H9 (cell line): ENCODE measurements at regions not wholly inside any gene's neighbourhood (a gene's known extent, or its start where the extent isn't known, plus 50 kb on each side); places are given as distances from the start of the nearest gene placed in this dataset.

Source experiments
- DNase-seq: peaks from one replicate; pipeline ENCODE4 v3.0.0-alpha.2; 2017
- H2AFZ ChIP-seq: one replicate; pipeline ENCODE4 v1.6.1; 2013; ENCODE audit warnings: mild to moderate bottlenecking, low read length, control low read depth, moderate library complexity
- H2AK5ac ChIP-seq: 2 replicates; pipeline ENCODE4 v1.6.1; 2013; ENCODE audit warnings: low read length, control low read depth, mixed read lengths; ENCODE audit not compliant: insufficient read length
- H2BK120ac ChIP-seq: one replicate; pipeline ENCODE4 v1.6.1; 2013; ENCODE audit warnings: low read depth, mild to moderate bottlenecking, low read length, control low read depth, inconsistent platforms; ENCODE audit not compliant: poor library complexity, severe bottlenecking
- H2BK12ac ChIP-seq: 2 replicates; pipeline ENCODE4 v1.6.1; 2013; ENCODE audit warnings: low read length, control low read depth, mixed read lengths, low read depth; ENCODE audit not compliant: insufficient read length
- H2BK15ac ChIP-seq: 2 replicates; pipeline ENCODE4 v1.6.1; 2013; ENCODE audit warnings: low read depth, low read length, control low read depth
- H2BK20ac ChIP-seq: one replicate; pipeline ENCODE4 v1.6.1; 2013; ENCODE audit warnings: low read depth, mild to moderate bottlenecking, low read length, control low read depth, inconsistent platforms; ENCODE audit not compliant: poor library complexity, severe bottlenecking
- H2BK5ac ChIP-seq: 2 replicates; pipeline ENCODE4 v1.6.1; 2013; ENCODE audit warnings: low read length, control low read depth, mixed read lengths; ENCODE audit not compliant: insufficient read length
- H3K14ac ChIP-seq: 2 replicates; pipeline ENCODE4 v1.6.1; 2013; ENCODE audit warnings: low read length, control low read depth; ENCODE audit not compliant: insufficient read depth
- H3K18ac ChIP-seq: 2 replicates; pipeline ENCODE4 v1.6.1; 2013; ENCODE audit warnings: low read depth, mild to moderate bottlenecking, mixed read lengths, low read length, control low read depth; ENCODE audit not compliant: insufficient read length
- H3K23ac ChIP-seq: 2 replicates; pipeline ENCODE4 v1.6.1; 2013; ENCODE audit warnings: low read length, control low read depth, mixed read lengths, low read depth; ENCODE audit not compliant: insufficient read length
- H3K23me2 ChIP-seq: 2 replicates; pipeline ENCODE4 v1.6.1; 2013; ENCODE audit warnings: low read depth, mild to moderate bottlenecking, mixed read lengths, low read length, control low read depth; ENCODE audit not compliant: insufficient read length, poor library complexity, severe bottlenecking
- H3K27ac ChIP-seq: 2 replicates; pipeline ENCODE4 v1.5.1; 2013; ENCODE audit warnings: low read length, control low read depth, mixed read lengths, low read depth; ENCODE audit not compliant: insufficient read length
- H3K27me3 ChIP-seq: 2 replicates; pipeline ENCODE4 v1.6.1; 2013; ENCODE audit warnings: low read length, control low read depth, inconsistent platforms; ENCODE audit not compliant: insufficient read depth
- H3K4ac ChIP-seq: 2 replicates; pipeline ENCODE4 v1.6.1; 2013; ENCODE audit warnings: low read depth, mild to moderate bottlenecking, control low read depth, inconsistent platforms, low read length, moderate library complexity
- H3K4me1 ChIP-seq: 2 replicates; pipeline ENCODE4 v1.6.1; 2013; ENCODE audit warnings: low read length, control low read depth, inconsistent platforms; ENCODE audit not compliant: insufficient read depth
- H3K4me2 ChIP-seq: 2 replicates; pipeline ENCODE4 v1.6.1; 2013; ENCODE audit warnings: low read length, control low read depth, mixed read lengths; ENCODE audit not compliant: insufficient read length, insufficient read depth
- H3K56ac ChIP-seq: 2 replicates; pipeline ENCODE4 v1.6.1; 2013; ENCODE audit warnings: low read depth, mild to moderate bottlenecking, mixed read lengths, low read length, control low read depth; ENCODE audit not compliant: insufficient read length
- H3K79me1 ChIP-seq: 2 replicates; pipeline ENCODE4 v1.6.1; 2013; ENCODE audit warnings: low read depth, mild to moderate bottlenecking, moderate library complexity, low read length, control low read depth, inconsistent platforms; ENCODE audit not compliant: insufficient read depth, poor library complexity, severe bottlenecking
- H3K79me2 ChIP-seq: 2 replicates; pipeline ENCODE4 v1.6.1; 2013; ENCODE audit warnings: low read length, control low read depth, inconsistent platforms; ENCODE audit not compliant: insufficient read depth
- H3K9ac ChIP-seq: 2 replicates; pipeline ENCODE4 v1.6.1; 2013; ENCODE audit warnings: low read length, control low read depth, mixed read lengths; ENCODE audit not compliant: insufficient read length; ENCODE audit errors: extremely low read depth
- H3K9me3 ChIP-seq: one replicate; pipeline ENCODE4 v1.6.1; 2013; ENCODE audit warnings: low read depth, low read length, inconsistent platforms; ENCODE audit not compliant: control insufficient read depth
- H3T11ph ChIP-seq: one replicate; pipeline ENCODE4 v1.6.1; 2013; ENCODE audit warnings: mild to moderate bottlenecking, low read length, control low read depth, inconsistent platforms
- H4K20me1 ChIP-seq: one replicate; pipeline ENCODE4 v1.6.1; 2013; ENCODE audit not compliant: control insufficient read depth, insufficient read length, insufficient read depth
- H4K5ac ChIP-seq: 2 replicates; pipeline ENCODE4 v1.6.1; 2013; ENCODE audit warnings: low read depth, mild to moderate bottlenecking, mixed read lengths, low read length, control low read depth; ENCODE audit not compliant: insufficient read length
- H4K8ac ChIP-seq: replicated peaks from 2 replicates; pipeline ENCODE4 v1.6.1; 2013; ENCODE audit warnings: low read length, control low read depth, mixed read lengths, low read depth; ENCODE audit not compliant: insufficient read length
- H4K91ac ChIP-seq: 2 replicates; pipeline ENCODE4 v1.6.1; 2013; ENCODE audit warnings: low read depth, mild to moderate bottlenecking, moderate library complexity, mixed read lengths, low read length, control low read depth; ENCODE audit not compliant: insufficient read length
- H3K27ac Mint-ChIP-seq, 3 experiments: 2 replicates in 2 of 3; 3 replicates in 1 of 3; pipeline ENCODE4 v1.8.0; 2020 to 2021; ENCODE audit warnings: mixed read lengths in 3 of 3, mild to moderate bottlenecking in 1 of 3, moderate library complexity in 1 of 3
- H3K27me3 Mint-ChIP-seq: 2 replicates; pipeline ENCODE4 v1.8.0; 2021; ENCODE audit warnings: low read depth, mild to moderate bottlenecking, moderate library complexity, mixed read lengths
- H3K36me3 Mint-ChIP-seq, 3 experiments: 2 replicates in 2 of 3; 3 replicates in 1 of 3; pipeline ENCODE4 v1.8.0; 2020 to 2021; ENCODE audit warnings: low read depth in 3 of 3, mixed read lengths in 3 of 3; ENCODE audit not compliant: insufficient read depth in 1 of 3
- H3K4me1 Mint-ChIP-seq, 2 experiments: 2 replicates each; pipeline ENCODE4 v1.8.0; 2020; ENCODE audit warnings: mixed read lengths in 2 of 2
- H3K4me3 Mint-ChIP-seq, 2 experiments: 2 replicates in 1 of 2; 3 replicates in 1 of 2; pipeline ENCODE4 v1.8.0; 2020 to 2021; ENCODE audit warnings: mild to moderate bottlenecking in 2 of 2, mixed read lengths in 2 of 2, moderate library complexity in 1 of 2
- H3K9me3 Mint-ChIP-seq, 2 experiments: 2 replicates in 1 of 2; 3 replicates in 1 of 2; pipeline ENCODE4 v1.8.0; 2020; ENCODE audit warnings: mild to moderate bottlenecking in 2 of 2, mixed read lengths in 2 of 2, moderate library complexity in 1 of 2
- CTCF ChIP-seq: fragments of 200-600 bp; sonication (generic); conservative IDR thresholded peaks from 3 replicates; pipeline ENCODE4 v1.8.0; 2021; ENCODE audit warnings: antibody characterized with exemption, mild to moderate bottlenecking

DNA sequence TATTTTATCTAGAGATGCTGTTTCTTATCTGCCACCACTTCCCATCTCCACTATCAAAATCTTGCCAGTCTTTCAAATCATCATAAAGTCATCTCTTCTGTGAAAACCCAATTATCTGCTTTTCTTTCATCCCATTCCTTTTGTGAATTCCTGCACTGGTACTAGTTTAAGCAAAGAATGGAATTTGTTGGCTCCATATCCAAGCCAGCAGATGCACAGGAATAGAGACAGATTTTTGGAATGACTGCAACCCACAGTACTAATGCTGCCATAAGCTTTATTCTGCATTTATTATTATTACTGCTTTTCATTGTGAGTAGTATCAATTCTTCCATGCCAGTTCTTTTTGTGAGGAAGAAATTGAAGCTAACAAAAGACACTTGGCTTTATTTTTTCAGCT, 616.7 kb downstream of the RAPGEF2 start:
- TF ChIP-seq CTCF = no peak
- Histone ChIP-seq H3T11ph (no peak overlapping the region), H3K79me1 (no peaks in the 10 kb centered on the region), H3K27ac (no peak overlapping the region), H2BK20ac (no peak overlapping the region), H2BK15ac (no peak overlapping the region), H3K4me2 (no peak overlapping the region), H3K27me3 (no peaks in the 10 kb centered on the region), H3K23ac (no peak overlapping the region), H2AFZ (no peak overlapping the region), H4K5ac (no peak overlapping the region), H3K23me2 (no peaks in the 10 kb centered on the region), H3K56ac (no peak overlapping the region), H4K91ac (no peak overlapping the region), H3K4ac (no peak overlapping the region), H2AK5ac (no peak overlapping the region), H3K18ac (no peak overlapping the region), H2BK12ac (no peak overlapping the region), H3K4me1 (no peaks in the 10 kb centered on the region), H4K8ac (no peak overlapping the region), H3K14ac (no peak overlapping the region), H4K20me1 (no peaks in the 10 kb centered on the region), H3K79me2 (no peaks in the 10 kb centered on the region), H3K9me3 (no peaks in the 10 kb centered on the region), H2BK5ac (no peak overlapping the region), H2BK120ac (no peak overlapping the region), H3K9ac (no peak overlapping the region)
- H3K4me3 Mint-ChIP-seq = no peak overlapping the region
- H3K9me3 Mint-ChIP-seq = peaks cover 14 to 15% of the 10 kb centered on the region in 2 experiments
- no peaks in the 10 kb centered on the region for H3K27me3 Mint-ChIP-seq
- no peak overlapping the region for H3K27ac Mint-ChIP-seq
- H3K4me1 Mint-ChIP-seq = no peaks in the 10 kb centered on the region
- no peak for DNase-seq
- H3K36me3 Mint-ChIP-seq = peaks cover 7 to 15% (median 12%) of the 10 kb centered on the region in 3 experiments; a peak in 5 of 7 replicates
